DMS79 (cell line): ENCODE measurements at regions not wholly inside any gene's neighbourhood (a gene's known extent, or its start where the extent isn't known, plus 50 kb on each side); places are given as distances from the start of the nearest gene placed in this dataset.
A peak's percentile ranks its signal among the peaks of the same experiment; 100 is the strongest.
"Not testable (repeated sequence)": the region's sequence is repeated elsewhere in the genome, so short reads cannot be mapped to it uniquely, and the experiment has no call there.

Experiments used
- DNase-seq: peaks from one replicate; lab custom pipeline; 2025; lab: John Stamatoyannopoulos, UW

DNA sequence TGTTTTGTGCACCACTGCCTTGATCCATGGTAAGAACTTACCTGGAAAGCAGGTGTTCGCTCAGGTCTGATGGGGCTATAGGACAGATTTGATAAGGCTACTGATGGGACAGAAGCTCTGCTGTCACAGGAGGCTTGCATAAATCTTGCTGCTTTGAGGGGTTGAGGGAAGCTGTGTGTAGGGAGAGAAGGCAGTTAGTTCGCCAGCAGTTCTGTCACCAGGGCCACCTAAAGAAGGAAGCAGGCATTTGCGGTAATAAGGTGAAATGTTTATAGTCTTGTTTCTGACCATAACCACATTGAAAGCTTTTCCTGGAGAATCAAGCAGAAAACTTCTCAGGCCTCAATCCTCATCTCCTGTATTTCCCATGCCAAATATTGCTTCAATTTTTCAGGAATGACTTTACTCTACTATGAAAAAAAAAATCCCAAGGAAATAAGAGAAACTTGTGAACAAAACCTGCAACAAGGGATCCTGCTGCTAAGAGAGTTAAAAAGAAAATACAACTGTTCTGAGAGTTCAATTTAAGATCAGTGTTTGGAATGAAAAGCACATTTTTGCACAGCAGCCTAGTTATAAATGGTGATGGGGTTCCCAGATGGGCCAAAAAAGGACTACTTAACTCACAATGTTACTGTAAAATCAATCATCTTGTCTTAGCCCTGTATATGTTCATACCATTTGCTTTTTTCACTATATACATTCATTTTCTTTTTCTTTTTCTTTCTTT, 122.0 kb upstream of the RANBP3L start:
- DNase-seq, result no peak

DNA sequence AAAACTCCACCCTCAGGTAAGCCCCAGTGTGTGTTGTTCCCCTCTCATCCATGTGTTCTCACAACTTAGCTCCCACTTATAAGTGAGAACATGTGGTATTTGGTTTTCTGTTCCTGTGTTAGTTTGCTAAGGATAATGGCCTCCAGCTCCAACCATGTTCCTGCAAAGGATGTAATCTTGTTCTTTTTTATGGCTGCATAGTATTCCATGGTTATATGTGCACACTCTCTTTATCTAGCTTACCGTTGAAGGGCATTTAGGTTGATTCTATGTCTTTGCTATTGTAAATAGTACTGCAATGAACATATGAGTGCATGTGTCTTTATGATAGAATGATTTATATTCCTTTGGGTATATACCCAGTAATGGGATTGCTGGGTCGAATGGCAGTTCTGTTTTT, 124.4 kb upstream of the RANBP3L start:
- DNase-seq, result not testable (repeated sequence)

DNA sequence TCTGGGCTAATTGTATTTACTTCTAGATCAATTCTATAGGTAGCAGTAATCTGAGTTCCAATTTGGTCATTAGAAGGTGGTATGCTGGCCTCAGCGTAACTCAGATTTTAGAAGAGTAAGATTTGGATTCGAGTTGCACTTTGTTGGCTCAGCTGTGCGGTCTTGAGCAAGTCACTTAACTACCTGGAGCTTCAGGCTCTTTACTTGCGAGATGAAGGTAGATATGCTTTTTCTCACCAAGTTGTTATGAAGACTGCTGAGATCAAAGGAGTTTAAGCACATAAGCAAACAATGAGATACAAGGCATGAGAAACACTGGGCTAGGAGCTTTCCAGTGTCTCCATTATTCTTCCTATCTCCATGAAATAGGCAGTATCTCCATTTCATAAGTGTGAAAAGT, 133.8 kb upstream of the RANBP3L start:
- no peak for DNase-seq

DNA sequence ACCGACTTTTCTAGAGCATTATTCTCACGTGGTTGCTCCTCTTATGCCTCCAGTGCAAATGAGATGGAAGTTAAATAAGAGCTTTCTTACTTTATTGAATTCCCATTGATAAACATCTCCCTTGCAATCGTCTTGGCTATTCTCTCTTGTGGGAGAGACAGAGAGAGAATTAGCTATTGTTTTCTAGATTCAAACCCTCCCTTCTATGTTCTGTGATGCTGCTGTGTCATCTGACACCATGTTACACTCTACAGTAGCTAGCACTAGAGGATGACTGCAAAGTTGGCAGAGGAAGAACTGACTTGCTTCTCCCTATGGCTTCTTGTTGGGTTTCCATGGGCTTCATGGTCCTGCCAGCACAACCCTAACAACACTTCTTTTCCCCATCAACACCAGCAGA, 134.6 kb upstream of the RANBP3L start:
- no peak for DNase-seq

DNA sequence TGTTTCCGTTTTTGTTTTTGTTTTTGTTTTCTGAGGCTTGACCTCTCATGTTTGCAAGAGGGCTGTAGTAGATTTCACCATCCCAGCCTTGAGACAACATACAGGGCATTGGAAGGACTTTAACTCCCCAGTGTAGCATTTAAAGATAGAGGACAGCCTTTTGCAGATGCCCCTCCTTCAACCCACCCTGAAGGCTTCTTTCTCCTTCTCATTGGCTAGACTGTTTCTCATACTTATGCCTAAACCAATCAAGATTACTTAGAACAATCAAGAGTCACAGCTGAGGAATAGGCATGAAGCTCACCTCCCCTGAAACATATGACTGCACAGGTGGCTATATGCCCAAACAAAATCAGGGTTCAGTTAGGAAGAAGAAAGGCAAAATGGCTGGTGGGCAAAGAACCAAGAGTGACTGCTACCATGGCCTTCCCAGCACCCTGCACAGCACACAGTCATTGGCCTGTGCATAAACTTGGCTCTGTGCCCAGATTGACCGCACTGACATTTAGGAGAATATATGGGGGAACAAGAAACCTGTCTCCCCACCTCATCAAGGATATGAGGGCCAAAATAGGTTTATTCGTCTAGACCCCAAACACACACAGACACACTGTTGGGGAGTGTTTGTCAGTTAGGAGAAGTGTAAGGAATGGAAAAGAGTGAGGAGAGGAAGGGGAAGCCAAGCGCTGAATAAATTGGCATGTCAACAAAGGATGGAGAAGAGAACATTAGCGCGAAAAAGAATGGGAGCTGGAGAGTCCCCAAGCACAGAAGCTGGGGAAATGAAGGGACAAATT, 137.3 kb upstream of the RANBP3L start:
- DNase-seq, result peak; percentile 3

DNA sequence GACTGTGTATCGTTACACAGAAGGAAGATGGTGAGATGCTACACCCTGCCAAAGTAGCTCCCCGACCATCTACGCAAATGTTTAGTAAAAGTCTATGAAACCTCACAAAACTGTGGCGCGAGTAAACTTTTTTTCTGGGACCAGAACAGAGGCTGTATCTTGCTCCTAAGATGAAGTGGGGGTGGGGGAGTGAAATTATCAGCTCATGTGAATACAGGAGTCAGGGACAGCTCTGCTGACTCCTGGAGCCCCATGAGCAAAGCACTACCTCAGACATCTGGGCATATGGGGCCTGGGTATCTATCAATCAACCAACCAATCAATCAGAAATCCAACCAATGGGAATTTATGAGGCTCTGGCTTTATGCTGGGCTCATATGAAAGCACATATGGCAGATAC, 138.6 kb upstream of the RANBP3L start:
- no peak for DNase-seq

DNA sequence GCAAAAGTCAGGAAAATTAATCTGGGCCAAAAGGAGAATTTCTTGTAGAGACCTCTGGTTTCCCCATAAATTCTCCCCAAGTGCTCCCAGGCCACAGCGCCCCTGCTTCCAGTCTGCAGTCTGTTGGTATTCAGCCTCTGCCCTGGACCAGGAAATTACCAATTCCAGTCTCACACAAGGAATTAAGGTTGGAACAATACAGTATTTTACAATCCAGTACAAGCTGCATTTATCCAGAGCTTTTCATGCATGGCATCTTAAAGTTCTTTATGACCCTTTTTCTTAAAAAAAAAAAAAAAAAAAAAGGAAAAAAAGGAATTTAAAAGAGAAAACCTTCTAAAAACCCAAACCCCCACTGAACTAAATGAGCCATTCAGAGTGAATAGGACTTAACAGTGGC, 139.6 kb upstream of the RANBP3L start:
- DNase-seq, result no peak

DNA sequence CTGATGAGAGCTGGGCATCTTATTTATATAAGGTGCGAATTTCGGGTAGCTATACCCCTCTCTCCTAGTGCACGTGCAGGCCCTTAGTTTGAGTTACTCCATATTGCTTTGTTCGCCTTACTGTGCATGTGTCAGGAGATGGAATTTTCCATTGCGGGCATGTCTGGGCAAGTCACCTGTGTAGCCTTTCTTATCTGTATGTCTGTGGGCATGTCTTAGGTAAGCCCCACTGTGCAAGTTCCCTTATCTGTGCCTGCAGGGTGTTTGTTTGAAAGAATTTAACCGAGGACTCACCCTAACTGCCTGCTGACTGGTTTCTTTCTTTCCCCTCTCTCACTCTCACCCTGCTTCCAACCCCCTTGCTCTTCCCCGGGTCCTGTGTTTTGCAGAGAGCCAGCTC, 140.7 kb upstream of the RANBP3L start:
- no peak for DNase-seq

DNA sequence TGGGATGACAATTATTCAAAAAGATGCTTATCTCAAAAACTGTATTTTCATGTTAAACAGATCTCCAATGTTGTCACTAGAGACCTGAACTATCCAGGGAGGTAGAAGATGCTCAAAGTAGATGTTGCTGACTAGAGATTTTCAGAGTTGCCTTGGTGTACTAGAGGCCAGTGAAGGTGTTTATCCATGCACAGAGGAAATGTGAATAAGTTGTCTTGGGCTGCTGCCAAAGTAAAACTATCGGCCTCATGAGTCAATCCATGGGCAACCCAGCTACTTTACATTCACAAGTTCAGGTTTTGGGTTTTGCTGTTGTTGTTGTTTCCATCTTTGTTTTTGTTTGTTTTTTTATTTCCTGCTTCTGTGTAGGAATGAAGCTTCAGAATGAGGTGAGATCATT, 141.1 kb upstream of the RANBP3L start:
- no peak for DNase-seq

DNA sequence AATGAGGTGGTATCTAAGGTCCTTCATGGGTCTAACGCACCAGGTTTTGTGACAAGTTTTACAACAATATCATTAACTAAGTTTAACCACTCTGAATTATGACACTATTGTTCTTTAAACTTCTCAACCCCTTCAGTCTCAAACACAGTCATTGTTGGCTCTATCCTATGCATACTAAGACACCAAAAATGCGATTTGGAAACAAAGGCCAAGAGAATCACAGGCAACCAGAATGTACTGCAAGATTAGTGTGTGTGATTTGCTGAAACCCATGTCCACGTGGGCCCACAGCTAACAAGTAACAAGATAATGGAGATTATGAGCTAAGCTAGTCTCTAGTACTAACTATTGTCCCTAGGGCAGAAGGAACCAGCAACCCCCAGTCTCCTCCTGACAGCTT, 142.2 kb upstream of the RANBP3L start:
- no peak for DNase-seq

DNA sequence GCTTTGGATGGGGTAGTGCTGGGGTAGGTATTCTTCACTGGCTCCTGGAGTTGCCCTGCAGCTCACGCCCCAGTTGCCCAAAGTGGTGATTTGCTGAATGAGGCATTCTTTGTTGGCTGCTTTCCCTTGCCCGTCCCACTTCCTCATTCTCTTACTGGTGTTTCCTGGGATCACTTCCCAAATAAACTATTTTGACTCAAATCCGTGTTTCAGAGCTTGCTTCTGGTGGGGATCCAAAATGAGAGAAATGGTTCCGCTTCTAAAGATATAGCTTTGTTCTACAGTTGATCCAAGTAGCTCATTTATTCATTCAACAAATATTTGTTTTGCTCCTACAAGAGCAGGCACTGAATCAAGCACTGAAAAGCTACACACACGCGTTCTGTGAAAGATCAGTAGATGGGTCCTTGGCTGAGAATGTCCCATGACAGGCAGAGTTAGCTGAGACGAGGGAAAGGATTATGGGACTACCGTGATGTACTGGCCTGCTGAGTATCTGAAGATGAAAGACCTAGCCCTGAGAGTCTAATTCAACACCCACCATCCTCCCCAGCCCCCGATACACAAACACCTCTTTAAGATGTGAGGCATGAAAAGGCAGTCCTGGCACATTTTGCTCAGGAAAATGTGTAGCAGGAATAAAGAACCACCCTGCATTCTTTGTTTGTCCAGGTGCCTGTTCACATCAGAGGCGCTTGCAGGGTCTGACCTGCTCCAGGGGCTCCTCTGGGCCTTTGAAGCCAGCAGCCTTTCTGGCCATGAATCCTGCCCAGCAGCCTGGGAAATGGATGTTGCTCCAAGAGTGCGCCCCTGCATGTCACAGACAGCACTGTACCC, 143.1 kb upstream of the RANBP3L start:
- DNase-seq, result no peak

DNA sequence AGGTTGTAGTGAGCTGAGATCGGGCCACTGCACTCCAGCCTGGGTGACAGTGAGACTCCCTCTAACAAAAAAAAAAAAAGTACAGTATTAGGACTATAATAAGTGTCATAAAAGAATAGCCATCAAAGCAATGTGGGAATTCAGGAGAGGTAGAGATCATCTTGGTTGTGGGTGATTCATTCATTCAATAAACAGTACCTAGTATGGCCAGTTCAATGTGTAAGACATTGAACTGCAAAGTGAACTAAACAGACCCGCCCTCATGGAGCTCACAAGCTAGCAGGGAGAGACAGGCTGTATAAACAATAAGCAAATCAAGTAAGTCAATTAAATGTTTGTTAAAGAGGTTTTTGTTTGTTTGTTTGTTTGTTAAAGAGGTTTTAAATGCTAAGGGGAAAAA, 146.1 kb upstream of the RANBP3L start:
- no peak for DNase-seq

DNA sequence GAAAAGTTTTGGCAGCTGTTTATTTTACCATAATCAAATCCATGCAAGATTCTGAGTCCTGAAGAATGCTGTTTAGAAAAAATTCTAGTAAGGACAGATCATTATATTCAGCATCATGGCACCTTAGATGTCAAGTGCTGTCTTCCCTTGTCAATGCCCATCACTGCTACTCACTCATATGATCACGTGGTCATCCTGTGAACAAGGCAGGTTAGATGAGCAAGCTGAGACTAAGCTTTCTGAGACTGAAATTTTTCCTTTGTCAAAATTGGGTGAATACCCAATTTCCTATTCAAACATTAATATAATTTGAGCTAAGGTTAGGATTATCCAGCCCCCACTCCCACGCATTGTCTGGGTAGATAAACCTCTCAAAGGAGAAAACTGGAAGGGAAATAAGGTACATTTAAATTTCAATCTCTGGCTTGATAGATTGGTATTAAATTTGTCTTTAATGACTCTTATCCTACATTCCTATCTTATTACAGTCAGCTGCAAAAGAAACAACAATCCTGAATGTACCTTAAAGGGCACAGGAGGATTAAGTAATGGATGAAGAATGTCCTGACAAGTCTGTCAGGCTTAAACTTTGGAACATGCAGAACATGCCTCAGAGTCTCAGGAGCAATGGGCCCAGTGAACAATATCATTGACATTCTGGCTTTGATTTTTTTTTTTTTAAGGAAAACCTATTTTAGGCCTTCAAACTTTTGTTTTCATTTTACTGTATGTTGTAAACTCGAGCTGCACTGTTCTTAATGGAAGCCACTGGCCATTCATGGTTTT, 148.7 kb upstream of the RANBP3L start:
- no peak for DNase-seq

DNA sequence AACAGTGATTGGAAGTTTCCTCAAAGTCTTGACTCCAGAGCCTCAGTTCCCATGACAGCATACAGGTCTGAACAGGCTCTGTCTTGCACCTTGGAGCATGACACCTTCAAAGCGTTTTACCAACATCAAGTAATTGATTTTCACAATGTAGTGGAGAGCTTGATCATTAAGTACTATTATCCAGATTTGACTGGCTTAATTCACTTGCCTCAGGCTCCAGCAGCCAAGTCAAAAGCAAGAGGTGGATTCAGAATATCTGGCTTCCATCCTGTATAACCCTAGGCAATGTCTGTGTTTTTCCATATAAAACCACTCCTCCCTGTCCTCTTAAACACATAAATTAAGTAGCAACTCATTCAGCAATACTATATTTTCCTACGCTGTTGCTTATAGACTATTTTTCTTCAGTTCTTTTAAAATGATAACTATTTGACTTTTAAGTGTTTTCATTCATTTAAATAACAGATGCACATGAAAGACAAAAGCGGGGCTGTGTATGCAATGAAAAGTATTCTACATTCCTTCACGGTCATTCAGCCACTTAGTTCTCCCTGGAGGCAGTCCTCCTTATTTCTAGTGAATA, 150.8 kb upstream of the RANBP3L start:
- DNase-seq, result no peak

DNA sequence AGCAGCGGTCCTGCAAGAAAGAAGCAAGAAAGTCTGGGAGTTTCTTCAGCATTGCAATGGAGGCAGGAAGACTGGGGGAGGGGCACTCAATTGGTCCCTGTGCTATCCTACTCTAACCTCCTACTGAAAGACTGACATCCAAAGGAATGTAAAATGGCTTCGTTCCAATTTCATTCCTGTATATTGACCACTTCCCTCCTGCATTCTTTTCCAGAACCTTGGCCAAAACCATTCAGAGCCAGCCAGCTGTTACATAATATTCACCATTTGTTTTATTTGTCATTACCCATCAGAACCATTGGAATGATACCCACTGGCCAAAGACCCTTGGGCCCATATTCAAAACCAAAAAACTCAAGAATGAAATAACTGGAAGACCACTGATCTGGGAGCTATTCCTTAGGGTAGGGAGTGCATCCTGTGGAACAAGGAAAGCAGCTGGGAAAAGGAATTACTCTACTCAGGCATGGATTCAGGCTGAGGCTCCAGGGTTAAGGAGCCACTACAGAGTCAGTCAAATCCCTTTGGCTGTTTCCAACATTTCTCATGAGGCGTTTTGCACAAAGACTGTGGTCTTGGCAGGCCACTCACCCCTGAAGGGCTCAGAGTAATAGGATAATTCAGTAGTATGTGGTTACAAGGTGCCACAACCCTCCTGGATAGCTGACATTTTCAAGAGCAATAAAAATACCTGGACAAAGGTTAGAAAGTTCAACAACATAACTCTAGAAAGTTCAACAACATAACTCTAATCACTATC, 148.7 kb upstream of the SLC1A3 start:
- no peak for DNase-seq

DNA sequence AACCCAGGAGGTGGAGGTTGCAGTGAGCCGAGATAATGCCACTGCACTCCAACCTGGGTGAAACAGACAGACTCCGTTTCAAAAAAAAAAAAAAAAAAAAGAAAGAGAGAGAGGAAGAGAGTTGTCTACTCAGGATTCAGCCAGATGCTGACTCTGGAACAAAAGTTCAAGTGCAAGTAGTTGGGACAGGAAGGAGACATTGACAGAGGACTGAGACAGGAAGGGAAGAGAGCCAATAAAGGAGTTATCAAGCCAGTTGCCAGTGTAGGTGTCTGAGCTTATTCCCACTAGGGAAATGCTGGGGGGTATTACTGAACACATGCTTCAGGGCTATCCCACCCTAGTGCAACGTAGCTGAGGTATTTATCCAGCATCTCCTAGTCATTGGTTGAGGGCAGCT, 147.7 kb upstream of the SLC1A3 start:
- DNase-seq, result no peak

DNA sequence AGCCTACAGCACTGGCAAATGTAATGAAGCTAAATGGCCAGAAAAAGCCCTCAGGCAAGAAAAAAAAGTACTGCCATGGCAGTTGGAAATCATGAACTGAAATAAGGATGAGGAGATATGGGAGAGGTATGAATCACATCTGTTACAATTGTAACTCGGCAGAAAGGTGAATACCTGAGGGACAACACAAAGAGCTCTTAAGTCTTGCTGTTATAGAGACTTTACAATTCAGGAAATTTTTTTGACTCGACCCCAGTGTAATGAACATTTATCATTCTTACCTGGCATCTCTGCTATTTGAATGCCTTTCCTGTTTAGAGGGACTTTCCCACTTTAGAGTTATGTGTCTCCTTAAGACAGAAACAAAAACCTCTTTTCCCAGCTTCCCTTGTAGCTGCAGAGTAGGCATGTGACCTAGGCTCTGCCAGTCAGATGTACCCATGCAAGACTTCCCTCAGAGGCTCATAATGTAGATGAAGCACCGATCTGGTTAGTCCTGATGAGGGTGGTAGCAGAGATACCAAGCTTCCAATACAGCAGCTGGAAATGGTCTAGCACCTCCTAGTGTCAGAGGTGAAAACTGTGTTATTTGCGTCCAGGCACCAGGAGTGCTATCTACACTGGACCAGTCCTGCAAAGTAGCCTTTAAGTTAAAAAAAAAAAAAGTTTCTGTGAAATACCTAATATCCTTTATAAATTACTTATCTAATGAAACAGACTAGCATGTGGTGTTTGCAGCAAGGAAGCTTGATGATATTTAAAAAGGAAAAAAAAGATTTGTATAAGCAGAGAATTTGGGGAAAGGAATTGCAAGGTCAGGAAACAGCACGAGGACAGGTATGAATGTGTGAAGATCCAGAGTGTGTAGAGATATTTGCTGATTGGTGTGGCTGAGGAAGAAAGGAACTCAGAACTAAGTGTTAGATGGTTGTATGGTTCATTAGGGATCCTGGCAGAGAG, 146.9 kb upstream of the SLC1A3 start:
- DNase-seq, result no peak

DNA sequence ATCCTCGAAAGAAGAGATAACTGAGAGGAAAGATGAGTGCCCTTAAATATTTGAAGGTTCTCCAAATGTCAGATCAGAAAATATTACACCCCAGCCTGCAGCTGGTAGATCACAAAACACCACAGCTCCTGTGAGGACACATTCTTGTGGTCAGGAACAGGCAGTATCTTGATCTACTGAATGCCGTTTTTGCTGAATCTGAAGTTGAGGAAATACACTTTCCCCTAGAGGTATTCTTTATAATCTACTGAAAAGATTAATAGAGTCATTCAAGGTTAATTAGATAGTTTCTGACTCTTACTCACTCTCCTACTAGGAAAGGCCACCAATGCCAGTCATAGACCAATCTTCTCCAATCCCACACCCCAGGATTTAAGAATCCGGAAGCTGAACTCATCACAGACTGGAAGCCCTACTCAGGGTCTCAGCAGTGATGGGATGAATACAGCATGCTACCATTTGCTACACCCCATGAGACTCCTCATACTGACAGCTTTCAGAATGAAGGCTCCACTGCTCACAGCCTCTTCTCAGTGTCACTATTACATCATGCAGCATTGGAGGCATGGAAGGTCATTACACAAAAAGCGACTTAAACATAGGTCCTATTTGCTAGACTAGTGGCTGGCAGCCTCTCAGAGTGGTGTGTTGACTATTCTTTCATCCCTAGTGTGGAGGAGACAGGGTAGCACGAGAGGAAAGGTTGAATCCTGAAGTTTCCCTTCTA, 143.9 kb upstream of the SLC1A3 start:
- DNase-seq, result no peak

DNA sequence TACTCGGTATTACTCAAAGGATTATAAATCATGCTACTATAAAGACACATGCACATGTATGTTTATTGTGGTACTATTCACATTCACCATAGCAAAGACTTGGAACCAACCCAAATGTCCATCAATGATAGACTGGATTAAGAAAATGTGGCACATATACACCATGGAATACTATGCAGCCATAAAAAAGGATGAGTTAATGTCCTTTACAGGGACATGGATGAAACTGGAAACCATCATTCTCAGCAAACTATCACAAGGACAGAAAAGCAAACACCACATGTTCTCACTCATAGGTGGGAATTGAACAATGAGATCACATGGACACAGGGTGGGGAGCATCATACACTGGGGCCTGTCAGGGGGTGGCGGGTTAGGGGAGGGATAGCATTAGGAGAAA, 130.5 kb upstream of the SLC1A3 start:
- DNase-seq, result not testable (repeated sequence)
